ENCODE measurements at regions not wholly inside any gene's neighbourhood (a gene's known extent, or its start where the extent isn't known, plus 50 kb on each side); places are given as distances from the start of the nearest gene placed in this dataset.

DNA sequence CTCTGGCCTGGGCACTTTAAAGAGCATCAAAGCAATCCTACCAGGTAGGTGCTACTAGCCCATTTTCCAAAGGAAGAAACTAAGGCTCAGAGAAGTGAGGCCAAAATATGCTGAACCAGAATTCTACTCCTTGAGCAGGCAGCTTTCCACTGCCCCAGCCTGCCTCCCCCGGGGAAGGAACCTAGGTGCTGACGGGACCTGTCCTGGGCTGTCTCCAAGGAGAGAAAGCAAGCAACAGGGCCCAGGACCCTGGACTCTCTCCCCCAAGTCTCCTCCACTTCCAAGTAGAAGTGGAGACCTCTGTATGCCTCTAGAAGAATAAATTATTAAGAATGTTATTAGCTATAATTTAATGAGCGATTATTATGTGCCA, 159.5 kb downstream of the MRPL14 start:
- H2BK12ac ChIP-seq (ENCODE audit: insufficient read length, low read depth, low read length), result no peak overlapping the region
- no peak for DNase-seq
- peaks cover 2% of the 10 kb centered on the region; the same call in 1 of the 2 replicates for H3K4me1 ChIP-seq (ENCODE audit: insufficient read depth, low read length)
- no peak overlapping the region for H2BK15ac ChIP-seq (ENCODE audit: low read depth, low read length)
- Mint-ChIP-seq H3K27ac (no peak overlapping the region), H3K4me1 (peaks cover 40 to 44% of the 10 kb centered on the region in 2 experiments), H3K27me3 (ENCODE audit: low read depth) (peaks cover 3% of the 10 kb centered on the region), H3K36me3 (ENCODE audit: insufficient read depth in 1 of 3, low read depth in 3 of 3) (no peaks in the 10 kb centered on the region), H3K4me3 (no peak overlapping the region), H3K9me3 (no peaks in the 10 kb centered on the region; a peak in 2 of 5 replicates)
- no peak overlapping the region for H4K5ac ChIP-seq (ENCODE audit: insufficient read length, low read depth, low read length)
- no peak overlapping the region for H3K14ac ChIP-seq (ENCODE audit: insufficient read depth, low read length)
- WGBS (ENCODE audit: extremely low coverage, insufficient read length, low lambda C conversion rate), result no CpG with 5 or more reads among the region's 3 CpGs
- H3K56ac ChIP-seq (ENCODE audit: insufficient read length, low read depth, low read length), result no peak overlapping the region
- no peaks in the 10 kb centered on the region for H3K9me3 ChIP-seq (ENCODE audit: control insufficient read depth, low read depth, low read length)
- H3K27me3 ChIP-seq (ENCODE audit: insufficient read depth, low read length), result no peaks in the 10 kb centered on the region
- H3K9ac ChIP-seq (ENCODE audit: extremely low read depth, insufficient read length, low read length), result no peak overlapping the region
- H3K23me2 ChIP-seq (ENCODE audit: insufficient read length, low read depth, low read length, poor library complexity, severe bottlenecking), result no peaks in the 10 kb centered on the region
- H3K79me2 ChIP-seq (ENCODE audit: insufficient read depth, low read length), result no peaks in the 10 kb centered on the region
- no peak overlapping the region for H4K8ac ChIP-seq (replicated peaks; ENCODE audit: insufficient read length, low read depth, low read length)
- no peak overlapping the region for H3K18ac ChIP-seq (ENCODE audit: insufficient read length, low read depth, low read length)
- TF ChIP-seq, protein P1, sequence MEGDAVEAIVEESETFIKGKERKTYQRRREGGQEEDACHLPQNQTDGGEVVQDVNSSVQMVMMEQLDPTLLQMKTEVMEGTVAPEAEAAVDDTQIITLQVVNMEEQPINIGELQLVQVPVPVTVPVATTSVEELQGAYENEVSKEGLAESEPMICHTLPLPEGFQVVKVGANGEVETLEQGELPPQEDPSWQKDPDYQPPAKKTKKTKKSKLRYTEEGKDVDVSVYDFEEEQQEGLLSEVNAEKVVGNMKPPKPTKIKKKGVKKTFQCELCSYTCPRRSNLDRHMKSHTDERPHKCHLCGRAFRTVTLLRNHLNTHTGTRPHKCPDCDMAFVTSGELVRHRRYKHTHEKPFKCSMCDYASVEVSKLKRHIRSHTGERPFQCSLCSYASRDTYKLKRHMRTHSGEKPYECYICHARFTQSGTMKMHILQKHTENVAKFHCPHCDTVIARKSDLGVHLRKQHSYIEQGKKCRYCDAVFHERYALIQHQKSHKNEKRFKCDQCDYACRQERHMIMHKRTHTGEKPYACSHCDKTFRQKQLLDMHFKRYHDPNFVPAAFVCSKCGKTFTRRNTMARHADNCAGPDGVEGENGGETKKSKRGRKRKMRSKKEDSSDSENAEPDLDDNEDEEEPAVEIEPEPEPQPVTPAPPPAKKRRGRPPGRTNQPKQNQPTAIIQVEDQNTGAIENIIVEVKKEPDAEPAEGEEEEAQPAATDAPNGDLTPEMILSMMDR (conservative IDR thresholded peaks at IDR 0.05), result no peak
- H3K79me1 ChIP-seq (ENCODE audit: insufficient read depth, low read depth, low read length, poor library complexity, severe bottlenecking), result no peaks in the 10 kb centered on the region
- no peak overlapping the region for H3K27ac ChIP-seq (ENCODE audit: insufficient read length, low read depth, low read length)
- no peak overlapping the region for H2BK5ac ChIP-seq (ENCODE audit: insufficient read length, low read length)
- H3K23ac ChIP-seq (ENCODE audit: insufficient read length, low read depth, low read length), result no peak overlapping the region
- no peak overlapping the region for H3T11ph ChIP-seq (ENCODE audit: low read length)
- H2AFZ ChIP-seq (ENCODE audit: low read length), result no peak overlapping the region
- H2BK120ac ChIP-seq (ENCODE audit: low read depth, low read length, poor library complexity, severe bottlenecking), result no peak overlapping the region
- no peak overlapping the region for H3K4me2 ChIP-seq (ENCODE audit: insufficient read depth, insufficient read length, low read length)
- H3K4ac ChIP-seq (ENCODE audit: low read depth, low read length), result no peak overlapping the region
- H4K91ac ChIP-seq (ENCODE audit: insufficient read length, low read depth, low read length), result no peak overlapping the region
- H2BK20ac ChIP-seq (ENCODE audit: low read depth, low read length, poor library complexity, severe bottlenecking), result no peak overlapping the region
- no peak overlapping the region for H2AK5ac ChIP-seq (ENCODE audit: insufficient read length, low read length)
- no peaks in the 10 kb centered on the region for H4K20me1 ChIP-seq (ENCODE audit: control insufficient read depth, insufficient read depth, insufficient read length)
